Forelimb muscle (tissue), 1 donor: ENCODE measurements at regions not wholly inside any gene's neighbourhood (a gene's known extent, or its start where the extent isn't known, plus 50 kb on each side); places are given as distances from the start of the nearest gene placed in this dataset.

Source experiments
- DNase-seq: peaks from one replicate; pipeline ENCODE4 v3.0.0-alpha.2; 2013; ENCODE audit warnings: low read depth

DNA sequence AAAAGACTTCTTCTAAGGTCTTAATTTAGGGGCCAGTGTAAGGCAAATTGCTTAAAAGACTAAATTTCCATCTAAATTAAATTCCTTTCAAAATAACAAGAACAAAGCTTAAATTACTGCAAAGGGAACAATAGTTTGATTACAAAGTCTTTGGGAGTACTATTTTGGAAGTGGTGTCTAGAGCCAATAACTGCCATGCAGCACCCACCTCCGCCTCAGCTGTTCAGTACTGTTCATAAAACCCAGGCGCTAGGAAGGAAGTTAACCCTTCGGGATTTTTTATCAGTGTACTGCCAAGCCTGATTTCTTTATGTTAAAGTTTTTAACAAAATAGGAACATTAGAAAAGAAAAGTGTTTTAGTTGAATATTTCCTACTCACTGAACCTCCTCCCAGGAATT is 210.1 kb downstream of the LIG4 start:
- DNase-seq, result no peak

DNA sequence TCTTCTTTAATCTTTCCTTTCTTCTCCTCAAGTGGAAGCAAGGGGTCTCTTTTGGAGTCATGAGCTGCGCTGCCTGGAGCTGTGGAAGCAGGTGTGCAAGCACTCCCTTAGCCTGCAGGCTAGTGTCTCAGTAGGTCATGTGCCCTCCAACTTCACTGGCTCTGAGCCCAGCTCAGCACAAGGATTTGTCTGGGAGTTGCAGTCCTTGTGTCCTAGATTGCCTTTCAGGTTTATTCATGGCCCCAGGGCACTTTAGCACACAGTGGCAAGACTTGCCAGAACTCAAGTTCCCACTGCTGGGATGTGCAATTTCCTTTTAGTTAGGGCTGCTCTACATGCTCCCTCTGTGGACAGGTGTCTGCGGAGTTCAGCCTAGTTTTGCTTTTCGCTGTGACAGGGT is 211.7 kb downstream of the LIG4 start:
- DNase-seq, result no peak

DNA sequence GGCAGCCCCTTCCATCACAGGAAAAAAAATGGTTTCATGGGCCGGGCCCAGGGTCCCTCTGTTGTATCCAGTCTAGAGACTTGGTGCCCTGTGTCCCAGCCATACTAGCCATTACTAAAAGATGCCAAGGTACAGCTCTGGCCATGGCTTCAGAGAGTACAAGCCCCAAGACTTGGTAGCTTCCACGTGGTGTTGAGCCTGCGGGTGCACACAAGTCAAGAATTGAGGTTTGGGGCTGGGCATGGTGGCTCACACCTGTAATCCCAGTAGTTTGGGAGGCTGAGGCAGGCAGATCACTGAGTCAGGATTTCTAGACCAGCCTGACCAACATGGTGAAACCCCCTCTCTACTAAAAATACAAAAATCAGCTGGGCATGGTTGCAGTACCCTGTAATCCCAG is 214.3 kb downstream of the LIG4 start:
- DNase-seq, result no peak

DNA sequence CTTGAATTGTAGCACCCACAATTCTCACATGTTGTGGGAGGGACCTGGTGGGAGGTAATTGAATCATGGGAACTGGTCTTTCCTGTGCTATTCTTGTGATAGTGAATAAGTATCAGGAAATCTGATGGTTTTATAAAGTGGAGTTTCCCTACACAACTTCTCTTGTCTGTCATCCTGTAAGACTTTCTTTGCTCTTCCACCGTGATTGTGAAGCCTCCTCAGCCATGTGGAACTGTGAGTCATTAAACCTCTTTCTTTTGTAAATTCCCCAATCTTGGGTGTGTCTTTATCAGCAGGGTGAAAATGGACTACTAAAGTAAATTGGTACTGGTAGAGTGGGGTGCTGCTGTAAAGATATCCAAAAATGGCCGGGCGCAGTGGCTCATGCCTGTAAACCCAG is 215.6 kb downstream of the LIG4 start:
- no peak for DNase-seq

DNA sequence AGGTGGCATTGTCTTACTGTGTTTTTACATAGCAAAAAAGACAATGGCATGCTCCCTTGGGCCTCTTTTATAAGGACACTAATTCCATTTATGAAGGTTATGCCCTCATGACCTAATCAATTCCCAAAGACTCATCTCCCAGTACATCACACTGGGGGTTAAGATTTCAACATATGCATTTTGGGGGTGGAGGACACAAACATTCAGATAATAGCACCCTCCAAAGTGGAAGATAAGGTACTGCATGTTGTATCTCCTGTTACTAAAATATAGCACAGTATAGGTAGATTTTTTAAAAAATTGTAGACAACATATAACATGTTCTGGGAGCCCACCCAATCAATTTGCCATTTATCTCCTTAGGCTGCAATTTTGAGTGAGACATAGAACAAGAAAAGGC is 221.2 kb downstream of the LIG4 start:
- DNase-seq, result no peak

DNA sequence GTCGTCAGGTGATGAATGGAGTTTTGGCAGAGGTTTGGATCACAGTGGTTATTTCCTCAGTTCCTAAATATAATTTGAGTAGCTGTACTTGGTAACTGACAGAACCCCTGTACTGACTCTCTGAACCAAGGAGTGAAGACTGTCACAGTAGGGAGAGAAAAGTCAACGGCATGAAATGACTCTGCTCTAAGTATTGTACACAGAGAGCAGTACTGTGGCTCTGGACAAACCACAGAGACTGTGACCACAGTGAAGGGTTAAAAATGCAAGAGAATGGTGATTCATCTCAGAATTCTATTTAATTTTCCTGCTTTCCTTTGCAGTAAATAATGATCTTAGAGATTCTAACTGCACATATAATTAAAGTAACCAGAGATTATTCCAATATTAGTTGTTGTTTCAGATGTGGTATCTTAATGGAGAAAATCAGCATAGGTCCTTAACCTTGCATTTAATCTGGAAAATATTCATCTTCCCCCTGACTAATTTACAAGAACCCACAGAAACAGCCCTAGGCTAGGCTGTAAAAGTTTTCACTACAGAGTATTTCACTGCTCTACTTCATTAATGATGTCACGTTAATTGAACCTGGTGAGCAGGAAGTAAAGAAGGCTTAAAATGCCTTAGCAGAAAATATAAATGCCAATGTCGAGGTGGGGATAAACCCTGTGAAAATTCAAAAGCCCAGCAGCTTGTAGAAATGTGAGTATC is 221.9 kb downstream of the LIG4 start:
- DNase-seq, result no peak

- DNase-seq, result no peak
Observed at GRCh38 chr13:107992542-107992941, 222.8 kb downstream of the LIG4 start.

- no peak for DNase-seq
Observed at GRCh38 chr13:107977071-107977574, 238.2 kb downstream of the LIG4 start.

- DNase-seq, result no peak
Observed at GRCh38 chr13:107976628-107977027, 238.7 kb downstream of the LIG4 start.

DNA sequence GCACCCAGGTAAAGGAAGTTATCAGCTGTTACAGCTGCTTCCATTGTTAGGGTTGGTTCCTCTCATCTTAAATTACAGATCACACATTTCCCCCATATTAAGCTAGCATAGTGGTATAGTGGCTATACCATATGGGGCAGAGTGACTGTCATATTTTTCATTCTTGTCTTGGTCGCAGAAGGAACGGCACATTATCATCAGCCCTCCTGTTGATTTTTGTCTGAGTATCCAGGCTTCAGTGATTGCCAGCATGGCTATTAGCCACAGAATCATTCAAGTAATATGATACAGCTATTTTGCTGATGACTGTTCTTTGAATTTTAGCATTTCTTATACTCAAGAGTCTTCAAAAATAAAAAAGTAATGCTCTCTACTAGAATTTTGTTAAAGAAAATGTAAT is 240.9 kb downstream of the LIG4 start:
- DNase-seq, result no peak

DNA sequence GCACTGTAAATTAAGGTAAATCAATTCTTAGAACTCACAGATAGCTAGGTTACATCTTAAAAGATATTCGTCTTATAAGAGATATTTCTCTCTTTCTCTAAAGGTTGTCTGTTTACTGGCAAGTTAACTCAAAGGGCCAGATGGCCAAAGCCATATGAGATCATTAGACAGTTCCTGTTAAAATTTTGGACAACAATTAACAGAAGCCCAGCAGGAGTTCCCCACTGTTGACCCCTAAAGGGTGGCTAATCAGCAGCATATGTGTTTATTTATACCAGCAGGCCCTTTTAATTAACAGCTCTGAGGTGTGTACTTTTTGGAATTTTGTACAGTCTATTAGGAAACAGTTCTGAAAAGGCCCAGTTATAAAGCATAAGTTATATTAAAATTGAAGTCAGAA is 245.8 kb downstream of the LIG4 start:
- no peak for DNase-seq

DNA sequence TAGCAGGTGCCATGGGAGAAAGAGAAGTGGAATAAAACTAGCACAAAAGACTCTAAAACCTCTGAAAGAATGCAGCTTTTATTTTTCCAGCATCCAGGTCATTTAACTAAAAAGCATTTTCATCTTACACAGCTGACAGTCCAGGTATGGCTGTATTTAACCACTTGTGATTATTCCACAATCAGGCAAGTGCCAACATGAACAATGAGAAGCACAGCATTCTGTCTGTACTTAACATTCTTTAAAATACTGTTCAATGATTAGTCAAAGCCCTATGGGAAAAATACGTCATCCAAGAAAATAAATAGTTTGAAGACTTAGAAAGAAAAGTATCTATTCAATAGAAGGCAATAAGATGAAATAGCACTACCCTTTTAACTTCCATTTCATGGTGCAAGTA is 246.9 kb downstream of the LIG4 start:
- no peak for DNase-seq

DNA sequence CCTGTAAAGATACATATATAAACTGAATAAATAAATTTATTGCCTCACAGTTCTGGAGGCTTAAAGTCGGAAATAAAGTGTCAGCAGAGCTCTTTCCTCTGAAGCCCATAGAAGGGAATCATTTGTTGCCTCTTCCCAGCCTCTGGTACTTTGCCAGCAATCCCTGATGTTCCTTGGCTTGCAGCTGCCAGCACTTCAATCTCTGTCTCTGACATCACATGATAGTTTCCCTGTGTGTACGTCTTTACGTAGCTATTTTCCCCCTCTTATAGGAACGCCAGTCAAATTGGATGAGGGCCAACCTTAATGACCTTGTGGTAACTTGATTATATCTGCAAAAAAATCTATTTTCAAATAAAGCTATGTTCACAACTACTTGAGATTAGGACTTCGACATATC is 250.9 kb downstream of the LIG4 start:
- no peak for DNase-seq

GRCh38 chr13:107961849-107962608 is 253.3 kb downstream of the LIG4 start:
- DNase-seq, result no peak

- DNase-seq, result no peak
Observed at GRCh38 chr13:107960301-107960700, 255.0 kb downstream of the LIG4 start.

DNA sequence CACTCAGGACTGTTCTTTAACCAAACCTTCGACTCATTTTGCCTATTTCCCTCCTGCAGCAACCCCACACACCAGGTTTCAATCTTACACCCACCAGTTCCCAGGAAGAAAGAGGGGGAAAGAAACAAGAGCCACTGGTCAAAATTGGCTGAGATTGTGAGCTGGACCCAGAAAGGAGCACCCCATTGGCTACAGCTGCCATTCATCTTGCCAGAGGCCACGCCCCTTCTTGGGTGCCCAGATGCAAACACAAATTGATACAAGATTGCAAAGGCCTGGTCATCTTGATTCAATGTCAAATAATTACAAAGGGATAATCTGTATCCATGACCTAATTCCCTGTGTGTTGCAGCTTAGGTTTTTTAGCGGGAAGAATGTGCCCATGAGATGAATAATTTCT is 258.4 kb downstream of the LIG4 start:
- DNase-seq, result no peak

- DNase-seq, result no peak
Observed at GRCh38 chr13:107942030-107942617, 273.2 kb downstream of the LIG4 start.

GRCh38 chr13:107941345-107942029 is 273.8 kb downstream of the LIG4 start:
- no peak for DNase-seq

DNA sequence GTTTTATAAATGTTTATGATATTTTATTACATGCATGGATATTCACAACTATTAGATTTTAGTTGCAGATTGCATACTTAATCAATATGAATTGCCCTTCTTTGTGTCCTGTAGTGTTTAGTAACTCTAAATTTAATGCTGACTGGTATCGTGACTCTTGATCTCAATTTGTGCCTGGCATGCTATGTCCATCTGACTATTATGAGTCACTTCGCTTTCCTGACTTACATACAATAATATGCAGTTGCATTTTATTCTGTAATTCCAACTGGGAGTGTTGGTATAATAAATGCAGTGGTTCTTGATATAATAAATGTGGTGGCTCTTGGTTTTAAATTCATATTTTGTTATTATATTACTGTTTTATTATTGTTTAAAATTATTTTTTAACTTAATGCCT is 277.5 kb downstream of the LIG4 start:
- no peak for DNase-seq

DNA sequence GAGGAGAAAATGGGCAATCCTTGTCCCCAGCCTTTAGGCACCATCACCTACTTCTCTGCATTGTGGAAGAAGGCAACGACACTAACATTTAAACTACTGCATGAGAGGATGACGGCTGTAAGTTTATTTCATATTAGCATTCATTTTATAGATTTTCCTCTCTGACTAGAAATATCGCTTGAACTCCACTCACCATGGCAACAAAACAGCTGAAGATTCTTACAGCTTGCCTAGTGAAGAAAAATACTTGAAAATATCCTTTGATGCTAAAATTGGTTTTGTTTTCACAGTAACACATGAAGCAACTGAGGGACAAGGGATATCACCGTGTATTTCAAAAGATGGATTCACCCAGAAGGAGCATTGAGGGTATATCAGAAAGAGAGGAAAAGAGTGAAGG is 284.3 kb downstream of the LIG4 start:
- no peak for DNase-seq

DNA sequence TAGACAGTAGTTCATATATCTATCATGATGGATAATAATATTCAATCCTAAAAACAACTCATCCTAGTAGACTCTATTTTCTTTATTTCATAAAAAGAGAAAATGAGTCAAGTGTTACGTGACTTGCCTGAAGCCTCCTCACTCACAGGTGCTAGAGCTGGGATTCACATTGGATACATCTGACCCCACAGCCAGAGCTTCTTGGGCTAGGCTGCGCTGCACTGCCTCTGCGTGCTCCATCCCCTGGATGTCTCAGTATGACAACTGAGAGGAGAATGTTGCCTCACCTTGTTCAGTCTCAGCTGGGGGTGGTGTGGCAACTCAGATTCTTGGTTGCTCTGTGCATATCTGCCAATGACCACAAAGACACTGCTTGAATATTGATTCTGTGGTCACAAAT is 286.6 kb downstream of the LIG4 start:
- DNase-seq, result no peak

DNA sequence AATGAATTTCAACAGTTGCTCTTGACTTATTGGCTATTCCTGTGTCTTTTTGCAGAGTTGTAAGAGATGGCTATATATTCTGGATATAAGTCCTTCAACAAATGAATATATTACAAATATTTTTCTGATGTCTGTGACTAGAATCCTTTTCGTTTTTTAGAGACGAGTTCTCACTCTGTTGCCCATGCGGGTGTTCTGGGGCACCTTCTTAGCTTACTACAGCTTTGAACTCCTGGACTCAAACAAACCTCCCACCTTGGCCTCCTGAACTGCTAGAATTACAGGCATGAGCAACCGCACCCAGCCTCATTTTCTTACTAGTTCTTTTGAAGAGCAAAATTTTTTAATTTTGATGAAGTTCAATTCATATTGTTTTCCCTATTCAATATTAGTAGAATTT is 287.8 kb downstream of the LIG4 start:
- no peak for DNase-seq
